Liver (tissue), 7 donors: ENCODE measurements at regions not wholly inside any gene's neighbourhood (a gene's known extent, or its start where the extent isn't known, plus 50 kb on each side); places are given as distances from the start of the nearest gene placed in this dataset.
"Not testable (repeated sequence)": the region's sequence is repeated elsewhere in the genome, so short reads cannot be mapped to it uniquely, and the experiment has no call there.

Experiments used
- DNase-seq: peaks from one replicate; pipeline ENCODE4 v3.0.0-alpha.2; 2017; ENCODE audit warnings: low spot score
- H3K27ac ChIP-seq, 2 donors: one replicate each; pipeline ENCODE4 v1.7.0; 2013; ENCODE audit warnings: inconsistent platforms in 2 of 2, low read length in 2 of 2, control low read depth in 1 of 2, low read depth in 1 of 2, mild to moderate bottlenecking in 1 of 2
- H3K27me3 ChIP-seq, 4 donors: one replicate each; pipeline versions ENCODE4 v1.6.1 to v1.7.0; 2013; ENCODE audit warnings: low read length in 3 of 4, inconsistent platforms in 1 of 4, mild to moderate bottlenecking in 1 of 4, moderate library complexity in 1 of 4; ENCODE audit not compliant: control insufficient read depth in 4 of 4, insufficient read depth in 4 of 4
- H3K36me3 ChIP-seq, 4 donors: one replicate each; pipeline versions ENCODE4 v1.6.1 to v1.7.0; 2013; ENCODE audit warnings: low read length in 3 of 4, mild to moderate bottlenecking in 3 of 4, low read depth in 1 of 4, moderate library complexity in 1 of 4; ENCODE audit not compliant: control insufficient read depth in 4 of 4, insufficient read depth in 3 of 4
- H3K4me1 ChIP-seq, 4 donors: one replicate each; pipeline versions ENCODE4 v1.6.1 to v1.7.0; 2013; ENCODE audit warnings: low read length in 3 of 4, mild to moderate bottlenecking in 3 of 4, moderate library complexity in 1 of 4; ENCODE audit not compliant: control insufficient read depth in 4 of 4, insufficient read depth in 4 of 4
- H3K4me3 ChIP-seq, 3 donors: one replicate each; pipeline versions ENCODE4 v1.6.1 to v1.7.0; 2013; ENCODE audit warnings: low read length in 3 of 3, control low read depth in 1 of 3, low read depth in 1 of 3, mild to moderate bottlenecking in 1 of 3
- H3K9ac ChIP-seq, 2 donors: one replicate each; pipeline ENCODE4 v1.7.0; 2013; ENCODE audit warnings: low read length in 2 of 2, mild to moderate bottlenecking in 2 of 2, moderate library complexity in 2 of 2, control low read depth in 1 of 2, low read depth in 1 of 2
- H3K9me3 ChIP-seq, 4 donors: one replicate each; pipeline versions ENCODE4 v1.6.1 to v1.7.0; 2013; ENCODE audit warnings: low read length in 3 of 4; ENCODE audit not compliant: control insufficient read depth in 4 of 4
- ATF3 ChIP-seq: IDR thresholded peaks from 2 replicates; pipeline ENCODE4 v1.6.1; 2016; ENCODE audit warnings: antibody characterized with exemption
- EGR1 ChIP-seq, 2 donors: IDR thresholded peaks; 2 replicates each; pipeline ENCODE4 v1.6.1; 2016 to 2018; ENCODE audit warnings: antibody characterized with exemption in 2 of 2, low read depth in 2 of 2
- FOXA1 ChIP-seq: IDR thresholded peaks from 2 replicates; pipeline ENCODE4 v1.6.1; 2016; ENCODE audit warnings: antibody characterized with exemption
- FOXA2 ChIP-seq: IDR thresholded peaks from 2 replicates; pipeline ENCODE4 v1.6.1; 2016; ENCODE audit warnings: antibody characterized with exemption
- GABPA ChIP-seq, 2 donors: IDR thresholded peaks in 1 of 2; conservative IDR thresholded peaks in 1 of 2; 2 replicates each; pipeline ENCODE4 v1.6.1; 2016; ENCODE audit warnings: antibody characterized with exemption in 2 of 2, mild to moderate bottlenecking in 1 of 2, moderate library complexity in 1 of 2
- HNF4A ChIP-seq, 2 donors: conservative IDR thresholded peaks; 2 replicates each; pipeline ENCODE4 v1.6.1; 2016; ENCODE audit warnings: antibody characterized with exemption in 2 of 2, mild to moderate bottlenecking in 2 of 2
- HNF4G ChIP-seq: IDR thresholded peaks from 2 replicates; pipeline ENCODE4 v1.6.1; 2016; ENCODE audit warnings: antibody characterized with exemption
- JUND ChIP-seq, 2 donors: IDR thresholded peaks; 2 replicates each; pipeline ENCODE4 v1.6.1; 2016; ENCODE audit warnings: antibody characterized with exemption in 2 of 2
- NR2F2 ChIP-seq: IDR thresholded peaks from 2 replicates; pipeline ENCODE4 v1.6.1; 2016; ENCODE audit warnings: antibody characterized with exemption
- RAD21 ChIP-seq, 2 donors: IDR thresholded peaks; 2 replicates each; pipeline ENCODE4 v1.6.1; 2016; ENCODE audit warnings: antibody characterized with exemption in 2 of 2, mild to moderate bottlenecking in 2 of 2
- REST ChIP-seq: IDR thresholded peaks from 2 replicates; pipeline ENCODE4 v1.6.1; 2016; ENCODE audit warnings: antibody characterized with exemption, mild to moderate bottlenecking
- RXRA ChIP-seq, 2 donors: IDR thresholded peaks; 2 replicates each; pipeline ENCODE4 v1.6.1; 2017 to 2018; ENCODE audit warnings: antibody characterized with exemption in 2 of 2, mild to moderate bottlenecking in 1 of 2
- SP1 ChIP-seq: IDR thresholded peaks from 2 replicates; pipeline ENCODE4 v1.6.1; 2018; ENCODE audit warnings: antibody characterized with exemption, mild to moderate bottlenecking
- TAF1 ChIP-seq: conservative IDR thresholded peaks from 2 replicates; pipeline ENCODE4 v1.6.1; 2016; ENCODE audit warnings: antibody characterized with exemption, mild to moderate bottlenecking
- YY1 ChIP-seq: IDR thresholded peaks from 2 replicates; pipeline ENCODE4 v1.6.1; 2016; ENCODE audit warnings: antibody characterized with exemption, mild to moderate bottlenecking
- ZBTB33 ChIP-seq: IDR thresholded peaks from 2 replicates; pipeline ENCODE4 v1.6.1; 2016; ENCODE audit warnings: antibody characterized with exemption
- WGBS: extraction: QIAGEN DNeasy Blood & Tissue Kit; methylation state at CpG from one replicate; pipeline ENCODE4 v1.1.7; 2013; 5-methylcytosine and 5-hydroxymethylcytosine counted together
- TF ChIP-seq, protein P1 (sequence below): IDR thresholded peaks from 2 replicates; pipeline ENCODE4 v1.6.1; 2016; ENCODE audit warnings: antibody characterized with exemption
- donor health status: healthy.
- donor health status: healthy.
- donor health status: healthy.
- donor health status: healthy.

DNA sequence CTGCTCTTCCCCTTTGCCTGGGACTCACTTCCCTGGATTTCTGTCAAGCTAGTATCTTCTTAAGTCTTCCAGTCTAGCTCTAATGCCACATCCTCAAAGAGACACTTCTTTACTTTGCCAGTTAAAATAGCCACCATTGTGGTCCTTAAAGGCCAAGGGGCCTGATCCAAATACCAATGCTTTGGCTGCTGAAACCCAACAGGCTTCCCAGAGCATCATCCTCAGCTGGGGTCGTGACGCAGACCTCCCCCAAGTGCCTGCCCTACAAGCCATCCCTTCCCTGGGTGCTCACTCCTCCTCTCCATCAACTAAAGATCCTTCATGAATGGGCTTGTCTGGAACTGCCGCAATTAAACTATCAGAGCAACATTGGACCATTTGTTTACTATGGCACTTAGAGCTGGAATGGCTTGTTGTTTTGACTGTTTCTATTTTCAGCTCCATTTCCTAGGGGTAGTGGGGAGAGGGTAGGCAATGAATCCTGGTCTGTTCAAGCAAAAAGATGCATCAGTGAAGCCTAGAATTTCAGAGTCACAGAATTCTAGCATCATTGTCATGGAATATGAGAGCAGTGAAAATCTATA lies 79.6 kb upstream of the SIRPA start:
- H3K4me3 ChIP-seq, result no peak overlapping the region
- H3K27me3 ChIP-seq, result no peaks in the 10 kb centered on the region
- H3K4me1 ChIP-seq, result peaks cover 7 to 26% (median 15%) of the 10 kb centered on the region in 4 donors
- H3K36me3 ChIP-seq, result no peaks in the 10 kb centered on the region
- TF ChIP-seq YY1 (no peak), HNF4A (conservative IDR thresholded peaks at IDR 0.05) (no peak), RXRA (IDR thresholded peaks at IDR 0.05) (no peak), NR2F2 (no peak), JUND (IDR thresholded peaks at IDR 0.05) (no peak), EGR1 (IDR thresholded peaks at IDR 0.05; ENCODE audit: low read depth in 2 of 2) (no peak), FOXA2 (no peak), GABPA (IDR thresholded peaks at IDR 0.05 in 1 of 2, conservative IDR thresholded peaks at IDR 0.05 in 1 of 2) (no peak), ZBTB33 (no peak), FOXA1 (no peak), SP1 (no peak), REST (no peak), RAD21 (IDR thresholded peaks at IDR 0.05) (no peak), HNF4G (no peak), ATF3 (no peak), TAF1 (no peak)
- TF ChIP-seq, protein P1, sequence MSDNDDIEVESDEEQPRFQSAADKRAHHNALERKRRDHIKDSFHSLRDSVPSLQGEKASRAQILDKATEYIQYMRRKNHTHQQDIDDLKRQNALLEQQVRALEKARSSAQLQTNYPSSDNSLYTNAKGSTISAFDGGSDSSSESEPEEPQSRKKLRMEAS, result no peak
- H3K9me3 ChIP-seq, result no peaks in the 10 kb centered on the region
- H3K27ac ChIP-seq, result no peak overlapping the region
- DNase-seq, result no peak
- no peak overlapping the region for H3K9ac ChIP-seq
- 81% methylated on average over 3 of the region's 3 CpGs for WGBS

- DNase-seq, H3K36me3 ChIP-seq, H3K9ac ChIP-seq, H3K9me3 ChIP-seq, H3K27me3 ChIP-seq, H3K4me3 ChIP-seq, H3K27ac ChIP-seq: not testable (repeated sequence)
- WGBS, result 100% methylated on average over 1 of the region's 1 CpG
- peaks cover 7 to 29% (median 15%) of the 10 kb centered on the region in 4 donors for H3K4me1 ChIP-seq
These were observed 80.3 kb upstream of the SIRPA start for GRCh38 chr20:1814861-1815260.
